ENCODE measurements at regions not wholly inside any gene's neighbourhood (a gene's known extent, or its start where the extent isn't known, plus 50 kb on each side); places are given as distances from the start of the nearest gene placed in this dataset.

DNA sequence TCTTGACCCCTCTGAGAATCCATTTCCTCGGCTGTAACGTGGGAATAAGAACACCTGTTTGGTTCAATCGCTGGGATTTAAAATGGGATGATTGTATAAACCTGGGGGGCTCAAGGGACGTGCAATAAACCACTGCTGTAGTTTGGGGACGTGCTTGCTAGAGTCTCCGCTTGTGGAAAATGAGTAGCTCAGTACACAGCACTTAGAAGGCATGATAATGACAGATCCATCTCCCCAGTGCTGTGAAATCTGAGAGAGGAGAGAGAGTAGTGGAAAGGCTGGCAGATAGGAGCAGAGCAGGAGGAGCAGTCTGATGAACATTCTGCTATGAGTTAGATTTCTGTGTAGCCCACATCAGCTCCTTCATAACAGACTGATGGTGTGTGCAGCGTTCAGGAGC lies 256.5 kb downstream of the MN1 start:
- TF ChIP-seq CTCF (conservative IDR thresholded peaks at IDR 0.05; ENCODE audit: low read depth) = no peak
- ChIA-PET POLR2A (ENCODE audit: low non-redundant PET) (no interaction called here), CTCF (no interaction called here)
- H3K27ac ChIP-seq = no peak overlapping the region
- no peak for DNase-seq (ENCODE audit: low spot score)

- DNase-seq (ENCODE audit: low spot score) = no peak
- POLR2A ChIA-PET (ENCODE audit: low non-redundant PET) = no interaction called here
- H3K27ac ChIP-seq = no peak overlapping the region
- TF ChIP-seq CTCF (conservative IDR thresholded peaks at IDR 0.05; ENCODE audit: low read depth) = no peak
- CTCF ChIA-PET = no interaction called here
Measured at GRCh38 chr22:27546157-27546935, 255.2 kb downstream of the MN1 start.

- CTCF ChIA-PET = no interaction called here
- POLR2A ChIA-PET (ENCODE audit: low non-redundant PET) = no interaction called here
- no peak for TF ChIP-seq CTCF (conservative IDR thresholded peaks at IDR 0.05; ENCODE audit: low read depth)
- DNase-seq (ENCODE audit: low spot score) = no peak
- no peak overlapping the region for H3K27ac ChIP-seq
Measured at GRCh38 chr22:27551402-27551801, 250.2 kb downstream of the MN1 start.

GRCh38 chr22:27552176-27552575 lies 249.4 kb downstream of the MN1 start:
- no peak for TF ChIP-seq CTCF (conservative IDR thresholded peaks at IDR 0.05; ENCODE audit: low read depth)
- DNase-seq (ENCODE audit: low spot score) = no peak
- ChIA-PET POLR2A (ENCODE audit: low non-redundant PET) (no interaction called here), CTCF (no interaction called here)
- H3K27ac ChIP-seq = no peak overlapping the region

DNA sequence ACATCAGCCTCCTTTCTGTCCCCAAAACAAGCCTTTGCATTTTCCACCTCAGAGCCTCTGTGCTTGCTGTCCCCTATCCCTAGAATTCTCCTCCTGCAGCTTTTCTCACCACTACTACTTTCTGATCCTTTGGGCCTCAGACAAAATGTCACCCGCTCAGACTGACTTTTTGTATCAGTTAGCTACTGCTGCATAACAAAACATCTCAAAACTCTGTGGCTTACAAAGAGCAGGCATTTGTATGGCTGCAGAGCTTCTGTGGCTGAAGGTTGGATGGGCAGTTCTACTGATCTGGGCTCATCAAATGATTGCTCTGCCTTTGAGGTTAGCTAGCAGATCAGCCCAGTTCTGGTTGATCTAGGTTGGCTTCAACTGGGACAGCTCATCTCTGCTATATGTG lies 248.7 kb downstream of the MN1 start:
- ChIA-PET POLR2A (ENCODE audit: low non-redundant PET) (no interaction called here), CTCF (no interaction called here)
- no peak overlapping the region for H3K27ac ChIP-seq
- no peak for DNase-seq (ENCODE audit: low spot score)
- no peak for TF ChIP-seq CTCF (conservative IDR thresholded peaks at IDR 0.05; ENCODE audit: low read depth)

DNA sequence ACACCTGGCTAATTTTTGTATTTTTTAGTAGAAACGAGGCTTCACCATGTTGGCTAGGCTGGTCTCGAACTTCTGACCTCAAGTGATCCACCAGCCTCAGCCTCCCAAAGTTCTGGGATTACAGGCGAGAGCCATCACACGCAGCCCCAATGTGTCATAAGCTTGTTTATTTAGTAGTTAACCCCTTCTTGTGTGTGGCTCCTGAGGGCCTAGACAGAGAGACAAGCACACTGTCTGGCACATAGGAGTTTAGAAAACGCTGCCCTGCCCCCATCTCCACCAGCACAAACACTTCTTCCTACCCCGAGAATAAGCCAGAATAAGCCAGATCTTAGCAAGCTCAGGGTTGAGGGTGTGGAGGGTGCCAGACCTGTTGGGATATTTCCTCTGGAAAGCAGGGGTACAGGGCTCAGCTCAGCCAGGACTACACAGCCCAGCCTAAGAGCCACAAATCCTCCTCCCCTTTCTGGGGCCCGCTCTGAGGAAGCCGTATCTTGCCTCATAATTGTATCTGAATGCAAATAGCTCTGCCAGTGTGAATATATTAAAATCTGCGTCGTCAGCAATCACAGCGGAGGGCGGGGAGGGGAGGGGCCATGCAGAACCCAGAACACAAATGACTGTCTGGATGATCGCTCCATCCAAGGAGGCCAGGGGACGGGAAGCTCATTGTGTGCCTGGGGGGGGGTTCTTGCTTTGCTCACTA lies 247.3 kb downstream of the MN1 start:
- CTCF ChIA-PET = no interaction called here

More for the DNA sequence above, 247.3 kb downstream of the MN1 start:
- peak overlapping the region; percentile 36 for H3K27ac ChIP-seq
- DNase-seq (ENCODE audit: low spot score) = peak; percentile 5
- no peak for TF ChIP-seq CTCF (conservative IDR thresholded peaks at IDR 0.05; ENCODE audit: low read depth)
- POLR2A ChIA-PET (ENCODE audit: low non-redundant PET) = no interaction called here
